ENCODE measurements at regions not wholly inside any gene's neighbourhood (a gene's known extent, or its start where the extent isn't known, plus 50 kb on each side); places are given as distances from the start of the nearest gene placed in this dataset.

DNA sequence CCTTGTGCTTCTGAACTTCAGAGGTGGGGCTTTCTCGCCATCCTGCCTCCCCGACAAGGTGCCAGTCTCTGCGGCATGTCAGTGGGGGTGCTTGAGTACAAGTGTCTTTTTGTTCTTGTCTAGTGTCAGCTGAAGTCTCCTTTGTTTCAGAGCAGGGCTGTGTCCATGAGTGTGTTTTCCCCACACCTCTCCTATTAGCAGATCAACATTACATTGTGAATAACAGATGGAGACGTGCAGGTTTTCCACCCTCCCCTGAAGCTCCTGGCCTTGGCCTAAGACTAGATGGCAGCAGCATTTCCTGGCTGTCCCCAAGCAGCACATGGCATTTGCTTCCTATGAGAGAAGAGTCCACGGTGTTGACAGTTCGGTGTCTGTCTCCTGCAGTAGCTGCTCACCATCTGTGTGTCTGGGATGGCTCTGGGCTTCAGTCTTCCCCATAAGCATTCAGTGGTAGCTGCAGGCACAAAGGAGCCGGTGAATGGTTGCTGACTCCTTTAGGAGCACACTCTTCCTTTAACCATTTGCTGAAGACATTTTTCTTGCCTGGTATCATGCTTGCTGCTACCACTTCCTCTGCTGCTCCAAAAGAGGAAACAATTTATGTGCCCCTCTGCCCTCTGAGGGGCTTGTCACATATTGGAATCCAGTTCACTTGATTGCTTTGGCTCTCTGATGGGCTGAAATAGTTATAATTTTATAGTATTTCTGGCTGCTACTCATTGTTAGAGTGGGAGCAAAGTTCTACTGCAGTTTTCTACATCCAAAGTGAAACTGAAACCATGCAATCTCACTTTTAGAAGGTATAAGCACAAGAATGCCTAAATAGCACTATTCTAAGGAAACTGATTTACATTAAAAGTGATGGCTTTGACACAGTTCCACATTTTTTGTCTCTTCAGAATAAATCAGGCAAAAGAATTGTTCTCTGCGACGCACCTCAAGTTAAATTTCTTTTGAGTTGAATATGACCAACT is 913.0 kb downstream of the C6orf118 start:
- no peaks in the 10 kb centered on the region for H3K27me3 ChIP-seq (replicated peaks; ENCODE audit: insufficient read depth)
- 79% methylated on average over 9 of the region's 9 CpGs for WGBS
- no peaks in the 10 kb centered on the region for H3K36me3 ChIP-seq
- no peaks in the 10 kb centered on the region for H3K4me1 ChIP-seq (replicated peaks)
- H3K4me3 ChIP-seq: no peak overlapping the region
- TF ChIP-seq POLR2AphosphoS5 (IDR thresholded peaks at IDR 0.05) (no peak), POLR2A (IDR thresholded peaks at IDR 0.05) (no peak)
- TF ChIP-seq, protein P1, sequence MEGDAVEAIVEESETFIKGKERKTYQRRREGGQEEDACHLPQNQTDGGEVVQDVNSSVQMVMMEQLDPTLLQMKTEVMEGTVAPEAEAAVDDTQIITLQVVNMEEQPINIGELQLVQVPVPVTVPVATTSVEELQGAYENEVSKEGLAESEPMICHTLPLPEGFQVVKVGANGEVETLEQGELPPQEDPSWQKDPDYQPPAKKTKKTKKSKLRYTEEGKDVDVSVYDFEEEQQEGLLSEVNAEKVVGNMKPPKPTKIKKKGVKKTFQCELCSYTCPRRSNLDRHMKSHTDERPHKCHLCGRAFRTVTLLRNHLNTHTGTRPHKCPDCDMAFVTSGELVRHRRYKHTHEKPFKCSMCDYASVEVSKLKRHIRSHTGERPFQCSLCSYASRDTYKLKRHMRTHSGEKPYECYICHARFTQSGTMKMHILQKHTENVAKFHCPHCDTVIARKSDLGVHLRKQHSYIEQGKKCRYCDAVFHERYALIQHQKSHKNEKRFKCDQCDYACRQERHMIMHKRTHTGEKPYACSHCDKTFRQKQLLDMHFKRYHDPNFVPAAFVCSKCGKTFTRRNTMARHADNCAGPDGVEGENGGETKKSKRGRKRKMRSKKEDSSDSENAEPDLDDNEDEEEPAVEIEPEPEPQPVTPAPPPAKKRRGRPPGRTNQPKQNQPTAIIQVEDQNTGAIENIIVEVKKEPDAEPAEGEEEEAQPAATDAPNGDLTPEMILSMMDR (IDR thresholded peaks at IDR 0.05): no peak
- no peak overlapping the region for H3K27ac ChIP-seq
- no peak for DNase-seq (ENCODE audit: low spot score)
- intact Hi-C loops (cut with DNase I): no loop called here
- no peaks in the 10 kb centered on the region for H3K9me3 ChIP-seq

DNA sequence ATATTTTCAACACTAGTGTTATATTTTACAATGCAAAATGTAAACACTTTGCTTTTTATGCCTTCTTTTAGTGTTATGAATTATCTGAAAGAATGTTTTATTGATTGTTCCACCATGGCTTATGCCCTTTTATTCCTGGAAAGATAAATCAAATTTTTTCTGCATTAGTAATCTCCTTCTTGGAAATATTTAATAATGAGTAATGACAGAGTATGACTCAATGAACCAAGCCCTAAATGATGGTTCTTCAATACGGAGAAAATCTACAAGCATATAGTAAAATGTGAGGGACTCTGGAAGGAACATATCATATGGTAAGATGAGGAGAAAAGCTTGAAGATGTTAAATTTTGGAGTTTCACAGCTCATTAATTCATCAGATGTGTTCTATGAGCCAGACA is 929.6 kb downstream of the C6orf118 start:
- intact Hi-C loops (cut with DNase I): no loop called here
- no peaks in the 10 kb centered on the region for H3K27me3 ChIP-seq (replicated peaks; ENCODE audit: insufficient read depth)
- H3K4me1 ChIP-seq (replicated peaks): no peaks in the 10 kb centered on the region
- TF ChIP-seq, protein P1 (IDR thresholded peaks at IDR 0.05): no peak
- TF ChIP-seq POLR2A (IDR thresholded peaks at IDR 0.05) (no peak), POLR2AphosphoS5 (IDR thresholded peaks at IDR 0.05) (no peak)
- H3K4me3 ChIP-seq: no peak overlapping the region
- H3K27ac ChIP-seq: no peak overlapping the region
- no peaks in the 10 kb centered on the region for H3K9me3 ChIP-seq
- H3K36me3 ChIP-seq: no peaks in the 10 kb centered on the region
- no peak for DNase-seq (ENCODE audit: low spot score)
- 74% methylated on average over 1 of the region's 1 CpG for WGBS

GRCh38 chr6:164378330-164378729 is 931.1 kb downstream of the C6orf118 start:
- Histone ChIP-seq H3K9me3 (no peaks in the 10 kb centered on the region), H3K4me1 (replicated peaks) (no peaks in the 10 kb centered on the region), H3K36me3 (no peaks in the 10 kb centered on the region), H3K27ac (no peak overlapping the region), H3K4me3 (no peak overlapping the region), H3K27me3 (replicated peaks; ENCODE audit: insufficient read depth) (no peaks in the 10 kb centered on the region)
- no peak for DNase-seq (ENCODE audit: low spot score)
- intact Hi-C loops (cut with DNase I): no loop called here
- WGBS: 84% methylated on average over 2 of the region's 2 CpGs
- TF ChIP-seq POLR2A (IDR thresholded peaks at IDR 0.05) (no peak), POLR2AphosphoS5 (IDR thresholded peaks at IDR 0.05) (no peak)
- TF ChIP-seq, protein P1 (IDR thresholded peaks at IDR 0.05): no peak

- Histone ChIP-seq H3K4me3 (no peak overlapping the region), H3K9me3 (no peaks in the 10 kb centered on the region), H3K36me3 (no peaks in the 10 kb centered on the region), H3K27ac (no peak overlapping the region), H3K27me3 (replicated peaks; ENCODE audit: insufficient read depth) (no peaks in the 10 kb centered on the region), H3K4me1 (replicated peaks) (no peaks in the 10 kb centered on the region)
- intact Hi-C loops (cut with DNase I): no loop called here
- DNase-seq (ENCODE audit: low spot score): no peak
- TF ChIP-seq POLR2A (IDR thresholded peaks at IDR 0.05) (no peak), POLR2AphosphoS5 (IDR thresholded peaks at IDR 0.05) (no peak)
- TF ChIP-seq, protein P1 (IDR thresholded peaks at IDR 0.05): no peak
- WGBS: 57% methylated on average over 6 of the region's 6 CpGs
Measured at GRCh38 chr6:164377348-164377918, 932.0 kb downstream of the C6orf118 start.
